Middle frontal gyrus (tissue), 1 donor: ENCODE measurements at regions not wholly inside any gene's neighbourhood (a gene's known extent, or its start where the extent isn't known, plus 50 kb on each side); places are given as distances from the start of the nearest gene placed in this dataset.

Experiments
- DNase-seq: peaks from one replicate; pipeline ENCODE4 v3.0.0-alpha.2; 2015; ENCODE audit warnings: low spot score; ENCODE audit errors: extremely low spot score

- DNase-seq, result no peak
Observed at GRCh38 chr2:790081-790480, 112.9 kb upstream of the TMEM18 start.

GRCh38 chr2:789529-789928 lies 112.3 kb upstream of the TMEM18 start:
- DNase-seq, result no peak

GRCh38 chr2:788227-789032 lies 111.2 kb upstream of the TMEM18 start:
- no peak for DNase-seq

GRCh38 chr2:784753-785152 lies 107.5 kb upstream of the TMEM18 start:
- DNase-seq, result no peak

GRCh38 chr2:780581-780980 lies 103.4 kb upstream of the TMEM18 start:
- DNase-seq, result no peak

GRCh38 chr2:780002-780401 lies 102.8 kb upstream of the TMEM18 start:
- no peak for DNase-seq

GRCh38 chr2:778731-779350 lies 101.6 kb upstream of the TMEM18 start:
- no peak for DNase-seq

GRCh38 chr2:777546-777945 lies 100.3 kb upstream of the TMEM18 start:
- DNase-seq, result no peak

- no peak for DNase-seq
Observed at GRCh38 chr2:777051-777450, 99.8 kb upstream of the TMEM18 start.

- DNase-seq, result no peak
Observed at GRCh38 chr2:776487-776886, 99.3 kb upstream of the TMEM18 start.

GRCh38 chr2:776038-776437 lies 98.8 kb upstream of the TMEM18 start:
- no peak for DNase-seq

GRCh38 chr2:774436-774835 lies 97.2 kb upstream of the TMEM18 start:
- no peak for DNase-seq

GRCh38 chr2:773256-774160 lies 96.3 kb upstream of the TMEM18 start:
- DNase-seq, result no peak

- DNase-seq, result no peak
Observed at GRCh38 chr2:771538-771937, 94.3 kb upstream of the TMEM18 start.

- no peak for DNase-seq
Observed at GRCh38 chr2:770776-771175, 93.6 kb upstream of the TMEM18 start.

- DNase-seq, result no peak
Observed at GRCh38 chr2:769771-770170, 92.6 kb upstream of the TMEM18 start.

- no peak for DNase-seq
Observed at GRCh38 chr2:768451-768850, 91.2 kb upstream of the TMEM18 start.

- DNase-seq, result no peak
Observed at GRCh38 chr2:767944-768343, 90.7 kb upstream of the TMEM18 start.

- no peak for DNase-seq
Observed at GRCh38 chr2:767440-767839, 90.2 kb upstream of the TMEM18 start.

GRCh38 chr2:766255-766654 lies 89.0 kb upstream of the TMEM18 start:
- DNase-seq, result no peak

GRCh38 chr2:765369-765768 lies 88.2 kb upstream of the TMEM18 start:
- DNase-seq, result no peak
